DLD1 (cell line): ENCODE measurements at regions not wholly inside any gene's neighbourhood (a gene's known extent, or its start where the extent isn't known, plus 50 kb on each side); places are given as distances from the start of the nearest gene placed in this dataset.

Experiments used
- in situ Hi-C: cut with HindIII; loops from 2 replicates; pipeline ENCODE4 v1.10.0; 2017; ENCODE audit warnings: low sequenced_read_pairs

DNA sequence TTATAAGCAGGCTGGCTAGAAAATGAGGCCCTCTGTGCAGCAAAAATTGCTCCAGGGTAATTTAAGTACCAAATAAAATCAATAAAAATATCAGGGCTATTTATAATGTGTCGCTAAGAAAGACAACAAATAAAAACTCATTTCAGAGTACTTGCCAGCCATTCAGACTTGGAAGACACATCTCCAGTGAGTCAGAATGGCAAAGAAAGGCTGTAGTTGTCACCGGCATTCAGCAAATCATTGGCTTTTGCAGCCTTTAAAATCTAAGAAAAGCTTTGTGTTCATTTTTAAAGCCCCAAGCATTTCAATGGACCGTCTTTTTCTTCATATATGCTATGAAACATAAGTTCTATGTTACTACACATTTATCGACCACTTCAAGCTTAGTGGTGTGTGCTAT, 141.1 kb upstream of the HNMT start:
- in situ Hi-C loops = no loop called here

DNA sequence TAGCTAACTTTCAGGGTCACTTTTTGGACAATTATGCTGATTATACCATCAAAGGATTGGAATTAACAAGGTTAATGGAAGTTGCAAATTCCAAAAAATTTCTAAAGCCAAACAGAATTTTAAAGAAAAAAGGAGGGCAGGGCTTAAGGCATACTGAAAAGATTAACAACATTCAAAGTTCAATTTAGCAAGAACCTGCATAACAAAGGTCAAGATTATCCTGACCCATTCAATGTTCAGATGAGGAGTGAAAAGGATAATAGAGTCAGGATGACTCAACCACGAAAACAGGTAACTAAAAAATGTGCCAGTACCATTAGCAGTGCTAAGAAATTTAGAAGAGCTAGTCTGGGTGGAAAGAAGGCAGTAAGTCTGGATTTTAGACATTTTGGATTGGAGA, 139.8 kb upstream of the HNMT start:
- in situ Hi-C loops = no loop called here

DNA sequence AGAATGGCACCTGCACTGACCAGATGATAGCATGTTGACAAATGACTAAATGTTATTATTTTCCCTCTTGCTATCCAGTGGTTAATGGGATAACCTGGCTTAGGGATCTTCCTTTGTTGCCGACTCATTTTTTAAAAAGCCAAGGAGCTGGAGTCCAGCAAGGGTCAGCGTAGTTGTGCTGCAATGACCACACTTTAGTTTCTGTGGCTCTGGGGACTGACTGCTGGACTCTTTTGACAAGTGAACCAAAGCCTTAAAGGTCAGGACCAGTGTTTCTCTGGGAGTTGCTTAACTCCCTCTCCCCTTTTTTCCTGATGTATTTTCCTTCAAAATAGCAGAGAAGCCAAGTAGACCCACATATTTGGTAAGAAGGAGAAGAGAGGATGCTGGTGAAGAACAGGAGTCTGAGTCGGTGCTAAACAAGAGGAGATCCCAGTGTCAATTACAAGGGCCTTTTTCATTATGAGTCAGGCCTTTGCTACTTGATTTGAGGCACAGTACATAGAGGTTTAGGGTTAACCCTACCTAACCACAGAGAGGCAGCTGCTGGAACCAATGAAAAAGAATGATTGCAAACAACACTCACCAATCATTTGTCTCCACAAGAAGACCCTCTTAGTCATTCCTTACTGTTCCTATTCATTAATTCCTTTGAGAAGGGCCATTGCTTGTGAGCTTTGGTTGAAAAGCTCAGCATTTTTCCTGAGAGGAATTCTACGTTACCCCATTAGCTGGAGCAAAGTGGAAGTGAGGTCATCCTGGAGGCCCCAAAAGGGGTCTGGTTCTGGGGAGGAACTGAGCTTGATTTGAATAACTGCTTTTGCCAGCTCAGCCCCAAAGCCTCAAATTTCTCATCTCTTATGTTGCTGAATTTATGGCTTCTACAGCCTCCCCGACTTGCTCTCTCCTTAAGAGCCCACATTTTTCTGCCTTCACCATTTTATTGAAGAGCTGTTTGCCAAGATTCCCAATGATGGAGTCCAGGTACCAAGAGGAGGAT, 137.6 kb upstream of the HNMT start:
- in situ Hi-C loops = no loop called here

DNA sequence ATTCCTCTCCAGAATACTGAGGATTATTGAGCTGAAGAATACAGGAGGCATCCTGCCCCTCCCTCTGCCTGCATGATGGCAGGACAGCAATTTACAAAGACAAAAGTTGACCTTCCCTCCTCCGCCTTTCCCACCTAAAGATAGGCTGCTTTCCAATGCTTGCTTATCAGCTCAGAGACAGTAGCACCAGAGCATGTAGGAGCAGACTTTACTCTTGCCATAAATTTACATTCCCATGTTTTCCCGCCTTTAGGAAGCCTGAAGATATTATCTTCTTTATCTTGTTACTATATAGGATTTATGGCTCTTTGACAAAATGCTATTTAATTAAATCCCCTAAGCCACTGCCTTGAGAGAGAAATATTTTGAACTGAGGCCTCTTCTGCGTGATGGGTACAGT, 135.6 kb upstream of the HNMT start:
- in situ Hi-C loops = no loop called here

DNA sequence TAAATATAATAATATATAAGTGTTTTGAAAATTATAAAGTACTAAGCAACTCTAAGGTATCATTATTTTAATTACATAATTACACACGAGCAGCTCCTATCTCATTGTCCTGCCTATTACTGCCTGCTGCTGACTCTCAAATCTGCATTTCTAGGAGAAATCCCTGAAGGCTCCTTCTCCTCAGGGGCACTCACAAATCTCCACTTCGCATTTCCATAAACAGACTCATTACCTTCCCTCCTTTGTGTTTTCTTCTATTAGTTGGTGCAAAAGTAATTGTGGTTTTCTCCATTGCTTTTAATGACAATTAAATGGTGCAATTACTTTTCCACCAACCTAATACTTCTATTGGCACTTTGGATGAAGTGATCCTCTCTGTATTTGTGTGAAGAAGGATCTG, 135.0 kb upstream of the HNMT start:
- in situ Hi-C loops = no loop called here

DNA sequence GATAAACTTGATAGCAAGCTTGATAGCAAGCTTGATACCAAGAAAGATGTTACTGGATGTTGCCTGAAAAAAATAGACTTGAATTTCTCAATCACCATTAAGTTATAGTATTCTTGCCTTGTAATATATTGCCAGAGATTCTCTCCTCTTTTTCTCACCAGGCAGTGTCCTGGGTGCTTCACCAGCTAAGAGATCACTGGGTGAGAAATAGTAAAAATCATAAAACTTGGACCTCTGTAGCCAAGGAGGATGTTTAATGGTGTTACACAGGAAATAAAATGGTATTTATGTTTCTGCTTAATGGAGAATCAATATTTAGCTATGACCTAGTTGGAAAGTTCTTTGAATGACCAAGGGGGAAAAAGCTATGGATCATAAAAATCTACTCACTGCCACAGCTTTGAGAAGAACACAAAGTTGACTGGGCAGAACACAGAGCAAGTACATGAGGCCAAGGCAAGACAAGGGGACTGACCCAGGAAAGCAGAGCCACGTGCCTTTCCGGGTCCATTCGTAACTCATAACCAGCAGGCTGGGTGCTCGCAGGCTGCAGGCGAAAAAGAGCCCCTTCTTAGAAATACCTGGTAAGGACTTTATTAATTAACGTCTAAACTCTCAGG, 129.4 kb upstream of the HNMT start:
- in situ Hi-C loops = loop anchor here (10.0 kb wide), 1 partner anchor 370 kb away; no protein-coding TSS in a partner anchor

DNA sequence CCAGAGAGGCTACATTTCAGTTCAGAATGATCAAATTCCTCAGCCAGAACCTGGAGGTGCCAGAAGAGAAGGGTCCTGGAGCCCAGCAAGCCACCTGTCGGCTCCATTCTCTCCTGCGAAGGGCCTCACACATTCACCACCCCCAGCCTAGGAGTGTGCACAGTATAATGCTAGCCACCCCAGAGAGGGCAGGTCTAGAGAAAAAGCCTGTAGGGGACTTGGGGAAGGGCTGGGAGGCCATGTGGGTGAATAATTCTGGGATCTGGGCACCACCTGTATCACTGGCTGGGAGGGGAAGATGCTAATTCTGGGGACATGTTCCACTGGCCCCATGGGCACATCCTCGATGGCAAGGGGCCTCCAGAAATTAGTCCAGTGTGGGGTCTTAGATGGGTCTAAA, 127.6 kb upstream of the HNMT start:
- in situ Hi-C loops = loop anchor here (10.0 kb wide), 1 partner anchor 372 kb away; no protein-coding TSS in a partner anchor

DNA sequence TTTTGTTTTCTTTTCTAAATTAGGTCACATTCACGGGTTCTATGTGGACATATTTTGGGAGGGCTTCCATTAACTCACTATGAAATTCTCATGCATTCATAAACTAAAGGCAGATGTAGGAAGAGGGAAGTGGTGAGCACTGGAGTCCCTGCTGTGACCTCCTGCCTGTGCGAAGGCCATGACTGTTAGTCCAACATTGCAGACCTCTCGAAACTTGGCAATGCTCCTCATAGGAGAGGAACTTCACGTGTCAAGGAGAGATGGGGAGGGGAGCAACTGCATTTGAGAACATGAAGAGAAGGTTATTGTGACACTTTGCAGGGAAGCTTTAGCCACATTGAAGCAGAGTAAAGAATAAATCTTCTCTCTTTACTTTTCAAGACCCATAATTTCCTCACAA, 126.4 kb upstream of the HNMT start:
- in situ Hi-C loops = loop anchor here (10.0 kb wide), 1 partner anchor 373 kb away; no protein-coding TSS in a partner anchor

DNA sequence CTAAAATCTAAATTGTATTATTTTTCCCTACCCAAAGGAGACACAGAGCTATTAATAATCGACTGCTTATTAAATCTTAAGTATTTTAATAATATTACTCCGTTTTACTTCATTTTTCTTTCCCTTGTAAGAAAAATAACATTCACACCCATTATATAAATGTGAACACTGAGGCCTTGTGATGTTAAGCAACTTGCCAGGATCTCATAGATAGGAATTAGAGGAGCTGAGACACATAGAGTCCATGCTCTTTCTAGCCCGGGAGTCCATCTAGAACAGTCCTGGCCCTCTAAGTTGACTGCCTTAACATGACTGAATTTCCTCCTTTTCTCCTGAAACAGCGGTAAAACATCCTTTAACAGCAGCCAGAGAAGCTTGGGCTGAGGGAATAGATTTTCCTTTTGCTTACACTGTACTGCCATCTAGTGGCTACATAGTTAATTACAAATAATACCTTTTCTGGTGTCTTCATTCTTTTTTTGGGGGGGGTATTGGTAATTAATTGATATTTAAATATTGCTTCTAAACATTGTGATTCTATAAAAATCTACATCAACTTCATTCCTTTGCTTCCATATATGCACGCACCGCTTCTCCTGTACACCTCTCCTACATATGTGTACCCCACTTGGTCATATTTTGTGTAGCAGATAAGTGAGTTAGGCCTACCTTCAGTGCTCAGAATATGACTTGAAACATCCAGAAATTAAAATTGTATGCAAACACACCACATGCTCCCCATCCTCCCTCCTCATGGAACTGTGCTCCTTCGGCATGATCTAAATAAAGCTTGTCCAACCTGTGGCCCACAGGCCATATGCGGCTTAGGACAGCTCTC, 125.8 kb upstream of the HNMT start:
- in situ Hi-C loops = loop anchor here (10.0 kb wide), 1 partner anchor 374 kb away; no protein-coding TSS in a partner anchor

DNA sequence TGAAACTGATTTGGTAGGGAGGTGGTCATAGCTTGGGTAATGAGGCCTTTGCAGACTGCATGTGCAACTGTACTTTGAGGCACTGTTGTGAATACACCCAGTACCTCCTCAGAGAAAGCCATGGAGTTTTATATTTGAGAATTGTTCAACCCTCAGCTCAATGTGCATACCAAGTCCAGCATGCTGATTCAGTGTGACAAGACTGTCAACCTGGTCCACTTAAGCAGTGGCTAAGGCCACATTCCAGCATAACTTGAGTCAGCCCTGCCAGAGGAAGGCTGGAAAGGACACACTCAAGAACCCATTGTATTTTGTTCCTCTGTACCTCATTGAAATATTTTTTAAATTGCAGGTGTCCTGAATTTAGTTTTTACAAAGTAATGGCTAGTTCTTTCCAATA, 121.8 kb upstream of the HNMT start:
- in situ Hi-C loops = no loop called here

DNA sequence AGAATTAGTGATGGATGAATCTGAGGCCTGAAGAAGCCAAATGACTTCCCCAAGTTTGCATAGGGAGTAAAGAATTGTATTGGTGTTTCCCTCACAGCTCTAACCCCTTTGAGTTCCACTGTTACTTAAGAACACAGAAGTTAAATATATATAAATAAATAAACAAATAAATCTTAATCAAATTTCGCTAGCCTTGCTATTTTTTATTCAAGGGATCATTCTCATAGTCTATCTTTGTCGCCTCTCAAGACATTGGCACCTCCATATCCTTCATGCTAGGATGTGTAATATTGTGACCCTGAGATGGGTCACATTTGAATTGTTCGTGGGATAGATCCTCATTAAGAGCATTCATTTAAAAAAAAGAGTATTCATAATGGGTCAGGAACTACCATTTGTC, 121.3 kb upstream of the HNMT start:
- in situ Hi-C loops = no loop called here

DNA sequence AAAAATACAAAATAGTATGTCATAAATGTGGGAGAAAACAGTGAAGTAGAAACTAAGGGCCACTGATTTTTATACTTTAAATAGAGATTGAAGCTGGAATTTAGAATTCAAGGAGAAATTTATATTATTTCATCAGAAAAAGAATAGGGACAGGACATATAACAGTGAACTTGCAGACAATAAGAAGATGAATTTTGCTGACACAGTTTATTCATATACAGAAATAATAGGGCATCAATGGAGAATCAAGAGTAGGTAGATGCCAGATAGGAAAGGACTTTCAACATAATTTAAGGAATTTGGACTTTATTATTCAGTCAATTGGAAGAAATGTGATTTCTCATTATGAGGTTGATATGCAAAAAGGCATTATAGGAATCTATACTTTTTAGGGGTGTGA, 118.9 kb upstream of the HNMT start:
- in situ Hi-C loops = no loop called here

DNA sequence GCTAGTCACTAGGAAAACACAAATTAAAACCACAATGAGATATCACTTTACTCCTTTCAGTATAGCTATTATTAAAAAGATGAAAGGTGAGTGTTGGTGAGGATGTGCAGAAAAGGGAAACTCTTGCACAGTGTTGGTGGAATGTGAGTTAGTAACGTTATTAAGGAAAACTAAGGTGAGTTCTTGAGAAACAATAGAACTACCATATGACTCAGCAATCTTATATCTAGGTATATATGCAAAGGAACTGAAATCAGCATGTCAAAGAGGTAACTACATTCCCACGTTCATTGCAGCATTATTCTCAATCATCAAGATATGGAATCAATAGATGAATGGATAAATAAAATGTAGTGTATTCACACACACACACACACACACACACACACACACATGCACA, 117.3 kb upstream of the HNMT start:
- in situ Hi-C loops = no loop called here

DNA sequence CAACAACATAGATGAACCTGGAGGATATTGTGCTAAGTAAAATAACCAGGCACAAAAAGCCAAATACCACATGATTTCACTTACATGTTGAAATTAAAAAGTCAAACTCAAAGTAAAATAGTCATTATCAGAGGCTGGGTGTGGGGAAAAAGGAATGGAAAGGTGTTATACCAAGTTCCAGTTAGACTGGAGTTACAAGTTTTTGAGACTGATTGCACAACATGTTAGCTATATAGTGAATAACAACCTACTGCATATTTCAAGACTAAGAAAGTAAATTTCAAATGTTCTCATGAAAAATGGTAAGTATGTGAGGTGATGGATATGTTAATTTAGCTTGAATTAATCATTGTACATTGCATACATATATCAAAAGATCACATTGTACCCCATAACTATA, 116.8 kb upstream of the HNMT start:
- in situ Hi-C loops = no loop called here

DNA sequence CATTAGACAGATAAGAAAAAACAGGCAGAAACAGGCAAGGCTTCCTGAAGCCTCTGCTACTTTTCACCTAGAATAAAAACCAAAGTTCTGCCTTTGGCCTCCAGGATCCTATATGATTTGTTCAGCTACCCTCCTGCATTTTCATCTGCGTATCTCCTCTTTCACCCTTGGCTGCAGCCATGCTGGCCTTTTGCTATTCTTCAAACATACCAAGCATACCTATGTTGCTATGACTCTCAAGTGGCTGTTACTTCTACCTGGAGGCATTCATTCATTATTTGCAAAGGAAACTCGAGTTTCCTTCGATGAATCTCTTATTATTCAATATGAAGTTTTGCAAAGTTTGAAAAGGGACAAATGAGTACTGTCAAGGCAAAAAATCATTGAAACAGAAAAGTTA, 106.4 kb upstream of the HNMT start:
- in situ Hi-C loops = no loop called here

DNA sequence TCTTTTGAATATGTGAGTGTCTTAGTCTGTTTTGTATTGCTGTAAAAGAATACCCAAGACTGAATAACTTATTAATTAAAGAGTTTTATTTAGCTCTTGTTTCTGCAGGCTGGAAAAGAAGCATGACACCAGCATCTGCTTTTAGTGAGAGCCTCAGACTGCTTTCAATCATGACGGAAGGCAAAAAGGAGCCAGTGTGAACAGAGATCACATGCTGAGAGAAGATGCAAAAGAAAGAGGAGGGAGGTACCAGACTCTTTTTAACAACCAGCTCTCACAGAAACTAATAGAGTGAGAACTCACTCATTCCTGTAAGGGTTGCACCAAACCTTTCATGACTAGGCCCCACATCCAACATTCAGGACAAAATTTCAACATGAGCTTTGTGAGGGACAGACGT, 101.6 kb upstream of the HNMT start:
- in situ Hi-C loops = no loop called here

DNA sequence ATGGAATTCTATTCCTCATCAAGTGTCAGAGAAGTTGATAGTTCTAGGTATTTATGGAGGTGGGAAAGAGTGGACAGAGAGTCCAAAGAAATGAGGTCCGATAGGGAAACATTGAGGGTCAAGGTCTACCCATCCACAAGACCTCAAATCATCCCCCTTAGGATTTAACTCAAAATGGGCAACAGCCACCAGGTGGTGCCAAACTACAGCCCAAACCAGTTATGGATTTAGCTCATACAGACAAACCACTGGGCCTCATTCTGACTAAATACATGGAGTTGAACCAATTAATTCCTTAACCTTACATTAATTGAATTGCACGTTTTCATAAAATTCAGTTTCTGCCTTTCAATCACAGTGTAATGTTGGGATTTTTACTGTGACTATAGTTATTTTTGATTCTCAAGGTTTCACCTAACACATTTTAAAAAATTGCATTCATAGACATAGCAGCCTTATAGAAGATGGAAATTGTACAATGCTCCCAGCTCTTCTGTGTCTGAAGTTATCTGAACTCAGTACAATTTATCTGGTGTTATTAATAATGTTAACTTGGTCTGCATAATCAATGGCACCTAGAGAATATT, 98.2 kb upstream of the HNMT start:
- in situ Hi-C loops = no loop called here

DNA sequence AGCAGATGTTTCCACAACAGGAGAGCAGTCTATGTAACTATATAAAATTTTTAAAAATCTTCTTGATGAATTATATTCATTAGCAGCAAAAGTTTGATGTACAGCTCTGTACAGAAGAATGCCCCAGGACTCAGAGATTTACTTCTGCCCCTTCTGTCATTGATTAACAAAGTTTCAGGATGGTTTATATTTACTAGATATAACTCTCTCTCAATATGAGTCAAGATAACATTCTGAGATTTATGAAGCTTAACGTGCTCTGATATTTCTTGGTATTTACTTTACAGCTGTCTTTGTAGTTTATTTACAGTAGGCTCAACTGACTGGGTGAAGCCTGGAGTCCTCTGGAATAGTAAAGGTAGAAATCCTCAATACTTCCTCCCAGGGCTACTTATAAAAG, 93.6 kb upstream of the HNMT start:
- in situ Hi-C loops = no loop called here

DNA sequence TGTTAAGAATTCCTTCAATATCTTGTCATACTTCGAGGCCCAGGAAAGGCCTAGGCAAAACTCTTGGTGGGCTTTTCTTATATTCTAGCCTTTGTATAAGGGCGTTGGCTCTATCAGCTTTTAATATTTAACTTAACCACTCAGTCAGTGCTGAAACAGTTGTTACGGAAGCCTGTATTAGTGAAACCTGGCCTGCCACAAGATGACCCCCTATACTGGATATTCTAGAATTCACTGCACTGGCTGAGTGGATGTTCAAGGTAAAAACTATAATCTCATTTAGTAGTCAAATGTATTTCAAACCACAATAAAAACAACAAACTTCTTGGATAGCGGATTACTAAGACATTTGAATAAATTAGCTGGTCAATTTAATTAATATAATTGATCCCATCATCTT, 91.7 kb upstream of the HNMT start:
- in situ Hi-C loops = no loop called here

DNA sequence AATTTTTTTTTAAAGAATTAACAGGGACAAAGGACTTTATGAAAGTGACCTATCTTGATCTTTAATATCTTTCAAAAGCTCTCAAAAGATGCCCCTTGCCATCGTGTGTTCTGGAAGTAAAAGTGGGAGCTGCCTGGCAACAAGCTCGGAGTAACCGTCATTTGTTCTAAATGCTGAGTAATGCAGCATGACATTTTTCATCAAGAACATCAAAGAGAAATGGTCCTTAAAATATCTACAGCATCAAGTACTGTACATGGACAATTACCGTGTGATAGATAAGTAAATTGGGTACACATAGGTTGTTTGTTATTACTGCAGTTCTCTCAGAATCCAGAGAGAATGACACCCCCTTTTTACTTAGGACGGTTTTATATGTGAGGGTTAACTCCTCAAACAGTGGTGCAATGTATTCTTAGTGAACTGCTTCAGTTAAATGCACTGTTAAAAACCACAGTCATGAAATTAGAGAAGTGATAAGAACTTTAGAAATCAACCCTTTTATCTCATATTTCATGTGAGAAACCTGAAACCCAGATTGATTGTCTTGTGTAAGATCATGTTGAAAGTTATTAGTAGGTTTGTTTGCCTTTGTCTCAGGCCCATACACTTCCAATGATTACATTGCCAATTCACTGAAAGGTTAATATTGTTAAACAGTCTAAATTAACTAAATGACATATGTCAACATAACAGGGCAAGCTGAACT, 90.6 kb upstream of the HNMT start:
- in situ Hi-C loops = no loop called here
